Trophoblast cell (in vitro differentiated cells and primary cell): ENCODE measurements at regions not wholly inside any gene's neighbourhood (a gene's known extent, or its start where the extent isn't known, plus 50 kb on each side); places are given as distances from the start of the nearest gene placed in this dataset.

Experiments
- DNase-seq, 2 donors: peaks; one replicate each; pipeline ENCODE4 v3.0.0-alpha.2; 2016
- H2AFZ ChIP-seq: 2 replicates; pipeline ENCODE4 v1.6.1; 2013; ENCODE audit warnings: low read length, moderate library complexity, mild to moderate bottlenecking; ENCODE audit not compliant: insufficient read depth, poor library complexity
- H2AK5ac ChIP-seq: 2 replicates; pipeline ENCODE4 v1.6.1; 2013; ENCODE audit warnings: mild to moderate bottlenecking, low read length
- H2BK120ac ChIP-seq: 2 replicates; pipeline ENCODE4 v1.6.1; 2013; ENCODE audit warnings: low read length, mild to moderate bottlenecking, moderate library complexity; ENCODE audit not compliant: insufficient read depth, poor library complexity
- H2BK12ac ChIP-seq: 2 replicates; pipeline ENCODE4 v1.6.1; 2013; ENCODE audit warnings: mild to moderate bottlenecking, low read length, moderate library complexity
- H2BK5ac ChIP-seq: 2 replicates; pipeline ENCODE4 v1.6.1; 2013; ENCODE audit warnings: low read length, low read depth, moderate library complexity, mild to moderate bottlenecking; ENCODE audit not compliant: poor library complexity
- H3K14ac ChIP-seq: 2 replicates; pipeline ENCODE4 v1.6.1; 2013; ENCODE audit warnings: mild to moderate bottlenecking, low read length
- H3K18ac ChIP-seq: 2 replicates; pipeline ENCODE4 v1.6.1; 2013; ENCODE audit warnings: mild to moderate bottlenecking, low read length
- H3K23ac ChIP-seq: 2 replicates; pipeline ENCODE4 v1.6.1; 2013; ENCODE audit warnings: low read length
- H3K27ac ChIP-seq: 2 replicates; pipeline ENCODE4 v1.5.1; 2013; ENCODE audit warnings: low read depth, mild to moderate bottlenecking, inconsistent platforms, low read length, moderate library complexity
- H3K27me3 ChIP-seq: 2 replicates; pipeline ENCODE4 v1.6.1; 2013; ENCODE audit warnings: inconsistent platforms, mild to moderate bottlenecking, low read length, moderate library complexity; ENCODE audit not compliant: insufficient read depth
- H3K36me3 ChIP-seq, 2 experiments: 1 replicate in 1 of 2; 2 replicates in 1 of 2; pipeline ENCODE4 v1.6.1; 2013; ENCODE audit warnings: low read length in 2 of 2, mild to moderate bottlenecking in 2 of 2, moderate library complexity in 1 of 2; ENCODE audit not compliant: insufficient read depth in 2 of 2, control insufficient read depth in 1 of 2
- H3K4ac ChIP-seq: 2 replicates; pipeline ENCODE4 v1.6.1; 2013; ENCODE audit warnings: low read depth, mild to moderate bottlenecking, low read length, moderate library complexity
- H3K4me1 ChIP-seq, 2 experiments: 1 replicate in 1 of 2; 2 replicates in 1 of 2; pipeline ENCODE4 v1.6.1; 2013; ENCODE audit warnings: low read length in 2 of 2, mild to moderate bottlenecking in 2 of 2, moderate library complexity in 1 of 2; ENCODE audit not compliant: insufficient read depth in 2 of 2, control insufficient read depth in 1 of 2
- H3K4me2 ChIP-seq: 2 replicates; pipeline ENCODE4 v1.6.1; 2013; ENCODE audit warnings: inconsistent platforms, mild to moderate bottlenecking, low read length, moderate library complexity
- H3K4me3 ChIP-seq: 2 replicates; pipeline ENCODE4 v1.5.1; 2013; ENCODE audit warnings: mild to moderate bottlenecking, low read depth, low read length, inconsistent platforms
- H3K79me1 ChIP-seq: one replicate; pipeline ENCODE4 v1.6.1; 2013; ENCODE audit warnings: low read length
- H3K79me2 ChIP-seq: 2 replicates; pipeline ENCODE4 v1.6.1; 2013; ENCODE audit warnings: low read length, mild to moderate bottlenecking; ENCODE audit not compliant: control insufficient read depth, insufficient read depth, poor library complexity
- H3K9ac ChIP-seq: 2 replicates; pipeline ENCODE4 v1.6.1; 2013; ENCODE audit warnings: mild to moderate bottlenecking, low read length
- H3K9me3 ChIP-seq: 2 replicates; pipeline ENCODE4 v1.6.1; 2013; ENCODE audit warnings: low read depth, mild to moderate bottlenecking, control low read depth, inconsistent platforms, low read length; ENCODE audit not compliant: insufficient read depth
- H4K12ac ChIP-seq: 2 replicates; pipeline ENCODE4 v1.6.1; 2013; ENCODE audit warnings: low read depth, mild to moderate bottlenecking, low read length, moderate library complexity
- H4K8ac ChIP-seq: 2 replicates; pipeline ENCODE4 v1.6.1; 2013; ENCODE audit warnings: low read depth, mild to moderate bottlenecking, low read length, moderate library complexity
- H4K91ac ChIP-seq: one replicate; pipeline ENCODE4 v1.6.1; 2013; ENCODE audit warnings: low read depth, mild to moderate bottlenecking, low read length, moderate library complexity
- WGBS: extraction: QIAGEN DNeasy Blood & Tissue Kit; methylation state at CpG from one replicate; pipeline ENCODE4 v1.1.7; 2013; ENCODE audit warnings: missing lambda C conversion rate; ENCODE audit not compliant: insufficient read length, insufficient coverage; ENCODE audit errors: extremely low coverage; 5-methylcytosine and 5-hydroxymethylcytosine counted together

- no peaks in the 10 kb centered on the region for H3K79me2 ChIP-seq
Measured at GRCh38 chr2:188134241-188134640, 157.4 kb upstream of the GULP1 start.

GRCh38 chr2:188138313-188138712 lies 153.4 kb upstream of the GULP1 start:
- no peak overlapping the region for H4K8ac ChIP-seq
- no peak overlapping the region for H3K4ac ChIP-seq
- H3K18ac ChIP-seq: no peak overlapping the region
- no peak overlapping the region for H2AFZ ChIP-seq
- no peak overlapping the region for H3K4me2 ChIP-seq
- no peak overlapping the region for H3K4me3 ChIP-seq
- no peak overlapping the region for H3K14ac ChIP-seq
- no peaks in the 10 kb centered on the region for H3K79me2 ChIP-seq
- H3K27ac ChIP-seq: no peak overlapping the region
- DNase-seq: peak in 1 of 2 donors; percentile 15
- no peak overlapping the region for H4K12ac ChIP-seq
- H2BK120ac ChIP-seq: no peak overlapping the region
- no peak overlapping the region for H4K91ac ChIP-seq
- H3K9ac ChIP-seq: no peak overlapping the region
- no peaks in the 10 kb centered on the region for H3K4me1 ChIP-seq
- H3K79me1 ChIP-seq: peaks cover 4% of the 10 kb centered on the region
- no peak overlapping the region for H2AK5ac ChIP-seq
- H3K23ac ChIP-seq: no peak overlapping the region
- H3K9me3 ChIP-seq: no peaks in the 10 kb centered on the region
- no peak overlapping the region for H2BK12ac ChIP-seq
- H3K27me3 ChIP-seq: no peaks in the 10 kb centered on the region
- no peak overlapping the region for H2BK5ac ChIP-seq
- H3K36me3 ChIP-seq: no peaks in the 10 kb centered on the region

More at GRCh38 chr2:188134241-188134640, 157.4 kb upstream of the GULP1 start:
- no peaks in the 10 kb centered on the region for H3K27me3 ChIP-seq
- no peak for DNase-seq
- H2AK5ac ChIP-seq: no peak overlapping the region
- no peak overlapping the region for H3K4me2 ChIP-seq
- no peak overlapping the region for H3K27ac ChIP-seq
- no peaks in the 10 kb centered on the region for H3K36me3 ChIP-seq
- H4K12ac ChIP-seq: no peak overlapping the region
- no peak overlapping the region for H2BK120ac ChIP-seq
- no peaks in the 10 kb centered on the region for H3K79me1 ChIP-seq
- no peak overlapping the region for H2BK12ac ChIP-seq
- H3K9ac ChIP-seq: no peak overlapping the region
- no peak overlapping the region for H3K23ac ChIP-seq
- no peak overlapping the region for H3K14ac ChIP-seq
- no peaks in the 10 kb centered on the region for H3K4me1 ChIP-seq
- H4K8ac ChIP-seq: no peak overlapping the region
- H3K18ac ChIP-seq: no peak overlapping the region
- no peak overlapping the region for H2AFZ ChIP-seq
- no peaks in the 10 kb centered on the region for H3K9me3 ChIP-seq
- H4K91ac ChIP-seq: no peak overlapping the region
- H3K4me3 ChIP-seq: no peak overlapping the region
- WGBS: no CpG with 5 or more reads among the region's 1 CpG
- no peak overlapping the region for H2BK5ac ChIP-seq
- no peak overlapping the region for H3K4ac ChIP-seq

DNA sequence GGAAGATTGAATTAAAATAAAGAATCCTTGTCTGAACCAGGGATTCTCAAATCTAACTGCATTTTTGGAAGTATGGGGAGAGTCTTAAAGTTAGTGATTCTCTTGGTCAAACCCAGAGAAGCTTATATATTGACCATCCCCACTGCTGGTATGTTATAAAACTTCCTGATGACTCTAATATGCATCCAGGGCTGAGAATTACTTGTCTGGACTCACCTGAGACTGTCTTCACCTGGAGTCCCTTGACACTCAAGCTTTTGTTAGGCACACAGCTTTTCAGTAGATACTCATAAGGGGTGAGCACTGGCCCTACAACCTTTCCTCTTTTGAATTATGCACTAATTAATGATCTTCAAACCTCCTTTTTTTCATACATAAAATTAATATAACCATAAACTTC lies 149.6 kb upstream of the GULP1 start:
- H3K27me3 ChIP-seq: no peaks in the 10 kb centered on the region
- H2BK120ac ChIP-seq: no peak overlapping the region
- no peak overlapping the region for H2AFZ ChIP-seq
- no peaks in the 10 kb centered on the region for H3K36me3 ChIP-seq
- H3K9me3 ChIP-seq: no peaks in the 10 kb centered on the region
- no peaks in the 10 kb centered on the region for H3K79me2 ChIP-seq
- H3K4me1 ChIP-seq: no peaks in the 10 kb centered on the region
- H4K8ac ChIP-seq: no peak overlapping the region
- H3K4ac ChIP-seq: no peak overlapping the region
- no peak overlapping the region for H2BK5ac ChIP-seq
- no peak overlapping the region for H2AK5ac ChIP-seq
- no peak for DNase-seq
- H3K9ac ChIP-seq: no peak overlapping the region
- H3K27ac ChIP-seq: no peak overlapping the region
- peak overlapping the region; percentile 35 for H4K91ac ChIP-seq
- H3K4me3 ChIP-seq: no peak overlapping the region
- H3K4me2 ChIP-seq: no peak overlapping the region
- peak overlapping the region; percentile 44 for H3K14ac ChIP-seq
- H3K18ac ChIP-seq: no peak overlapping the region
- H3K23ac ChIP-seq: no peak overlapping the region
- H4K12ac ChIP-seq: no peak overlapping the region
- H2BK12ac ChIP-seq: no peak overlapping the region
- peaks cover 7% of the 10 kb centered on the region for H3K79me1 ChIP-seq

DNA sequence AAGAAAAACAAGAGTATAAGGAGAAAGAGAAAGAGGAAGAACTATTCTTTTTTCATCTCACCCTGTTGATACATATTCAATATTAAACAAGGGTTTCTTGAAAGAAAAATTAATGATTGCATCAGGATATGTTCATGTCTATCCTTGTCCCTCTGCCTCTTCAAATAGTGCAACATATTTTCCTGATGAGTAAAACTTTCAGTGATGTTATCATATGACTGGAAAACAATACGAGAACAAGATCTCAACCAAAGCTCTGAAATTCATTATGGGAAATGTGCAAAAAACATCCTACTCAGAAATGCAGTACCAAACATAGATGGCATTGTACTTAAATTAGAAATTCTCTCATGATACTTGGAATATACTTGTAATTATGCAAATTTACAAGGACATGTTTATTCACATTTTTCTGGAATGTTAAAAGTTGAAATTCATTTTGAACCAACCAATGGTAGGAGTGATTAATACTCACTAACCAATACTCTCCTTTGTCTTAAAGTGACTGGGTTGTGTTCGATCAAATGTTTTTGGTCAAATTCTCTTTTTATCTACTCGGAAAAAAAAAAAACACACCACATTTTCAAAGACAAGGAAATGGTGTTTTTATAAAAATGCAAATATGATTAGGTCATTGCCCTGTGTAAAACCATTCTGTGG lies 148.9 kb upstream of the GULP1 start:
- peak in 1 of 2 donors; percentile 62 for DNase-seq
- H3K18ac ChIP-seq: no peak overlapping the region
- no peak overlapping the region for H4K12ac ChIP-seq
- no peak overlapping the region for H4K8ac ChIP-seq
- H3K36me3 ChIP-seq: no peaks in the 10 kb centered on the region
- H2BK12ac ChIP-seq: no peak overlapping the region
- H3K4ac ChIP-seq: no peak overlapping the region
- H3K14ac ChIP-seq: no peak overlapping the region
- no peak overlapping the region for H2AFZ ChIP-seq
- H3K27ac ChIP-seq: no peak overlapping the region
- H3K79me1 ChIP-seq: peaks cover 7% of the 10 kb centered on the region
- H3K4me3 ChIP-seq: no peak overlapping the region
- no CpG with 5 or more reads among the region's 3 CpGs for WGBS
- no peak overlapping the region for H4K91ac ChIP-seq
- H3K4me1 ChIP-seq: no peaks in the 10 kb centered on the region
- H3K4me2 ChIP-seq: no peak overlapping the region
- H3K27me3 ChIP-seq: no peaks in the 10 kb centered on the region
- no peaks in the 10 kb centered on the region for H3K9me3 ChIP-seq
- no peaks in the 10 kb centered on the region for H3K79me2 ChIP-seq
- H3K23ac ChIP-seq: no peak overlapping the region
- H2BK5ac ChIP-seq: no peak overlapping the region
- H2BK120ac ChIP-seq: no peak overlapping the region
- H2AK5ac ChIP-seq: no peak overlapping the region
- H3K9ac ChIP-seq: no peak overlapping the region
